ENCODE measurements at regions not wholly inside any gene's neighbourhood (a gene's known extent, or its start where the extent isn't known, plus 50 kb on each side); places are given as distances from the start of the nearest gene placed in this dataset.

- no peak for TF ChIP-seq SUZ12 (IDR thresholded peaks at IDR 0.05; ENCODE audit: extremely low read depth, insufficient read depth, insufficient read length)
- no peak for TF ChIP-seq YY1 (IDR thresholded peaks at IDR 0.05; ENCODE audit: insufficient read depth, insufficient read length)
- no peak for TF ChIP-seq ZNF274 (IDR thresholded peaks at IDR 0.05; ENCODE audit: low read depth, low read length)
Measured at GRCh38 chr21:21816778-21817177, 818.6 kb downstream of the NCAM2 start.

Measured in NT2/D1 (cell line).